ENCODE measurements at regions not wholly inside any gene's neighbourhood (a gene's known extent, or its start where the extent isn't known, plus 50 kb on each side); places are given as distances from the start of the nearest gene placed in this dataset.

DNA sequence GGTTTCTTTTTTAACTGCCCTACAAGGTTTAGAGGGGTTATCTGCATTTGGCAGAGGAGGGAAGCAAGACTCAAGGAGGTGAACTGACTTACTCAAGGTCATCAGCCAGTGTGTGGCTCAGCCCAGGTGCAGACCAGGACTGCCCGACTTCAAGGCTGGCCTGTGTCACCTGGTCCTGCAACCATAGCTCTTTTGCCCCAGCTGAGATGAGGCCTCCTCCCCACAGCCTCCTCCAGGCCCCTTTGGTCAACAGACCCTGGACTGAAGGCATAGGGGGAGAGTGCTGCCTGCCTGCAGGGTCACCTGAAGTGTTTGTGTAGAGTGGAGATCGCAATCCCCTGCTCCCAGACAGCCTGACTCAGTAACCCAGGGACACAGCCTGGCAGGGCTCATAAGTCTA is 168.5 kb upstream of the GLI2 start:
- TF ChIP-seq, protein P1, sequence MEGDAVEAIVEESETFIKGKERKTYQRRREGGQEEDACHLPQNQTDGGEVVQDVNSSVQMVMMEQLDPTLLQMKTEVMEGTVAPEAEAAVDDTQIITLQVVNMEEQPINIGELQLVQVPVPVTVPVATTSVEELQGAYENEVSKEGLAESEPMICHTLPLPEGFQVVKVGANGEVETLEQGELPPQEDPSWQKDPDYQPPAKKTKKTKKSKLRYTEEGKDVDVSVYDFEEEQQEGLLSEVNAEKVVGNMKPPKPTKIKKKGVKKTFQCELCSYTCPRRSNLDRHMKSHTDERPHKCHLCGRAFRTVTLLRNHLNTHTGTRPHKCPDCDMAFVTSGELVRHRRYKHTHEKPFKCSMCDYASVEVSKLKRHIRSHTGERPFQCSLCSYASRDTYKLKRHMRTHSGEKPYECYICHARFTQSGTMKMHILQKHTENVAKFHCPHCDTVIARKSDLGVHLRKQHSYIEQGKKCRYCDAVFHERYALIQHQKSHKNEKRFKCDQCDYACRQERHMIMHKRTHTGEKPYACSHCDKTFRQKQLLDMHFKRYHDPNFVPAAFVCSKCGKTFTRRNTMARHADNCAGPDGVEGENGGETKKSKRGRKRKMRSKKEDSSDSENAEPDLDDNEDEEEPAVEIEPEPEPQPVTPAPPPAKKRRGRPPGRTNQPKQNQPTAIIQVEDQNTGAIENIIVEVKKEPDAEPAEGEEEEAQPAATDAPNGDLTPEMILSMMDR (IDR thresholded peaks at IDR 0.05; ENCODE audit: extremely low read depth, low read depth, low read length), result no peak
- H3K79me2 ChIP-seq (ENCODE audit: insufficient read depth, low read length), result no peaks in the 10 kb centered on the region
- no peak for DNase-seq (ENCODE audit: insufficient read length, low spot score, missing footprints)
- peak overlapping the region; percentile 48 for H3K4me3 ChIP-seq (ENCODE audit: insufficient read depth, low read length)
- no peaks in the 10 kb centered on the region for H3K36me3 ChIP-seq (ENCODE audit: insufficient read depth, low read length)
- no peaks in the 10 kb centered on the region for H3K9me3 ChIP-seq (ENCODE audit: low read depth, low read length)
- no peaks in the 10 kb centered on the region for H4K20me1 ChIP-seq (ENCODE audit: insufficient read depth, low read length)
- peak overlapping the region; percentile 74 for H3K4me2 ChIP-seq (ENCODE audit: insufficient read depth, low read length)
- H3K27ac ChIP-seq (ENCODE audit: low read depth, low read length), result peak overlapping the region; percentile 87
- peaks cover 27% of the 10 kb centered on the region for H3K4me1 ChIP-seq (ENCODE audit: insufficient read depth, low read length)
- H2AFZ ChIP-seq (ENCODE audit: low read length), result peak overlapping the region; percentile 57
- no peaks in the 10 kb centered on the region for H3K27me3 ChIP-seq (ENCODE audit: insufficient read depth, low read length)

DNA sequence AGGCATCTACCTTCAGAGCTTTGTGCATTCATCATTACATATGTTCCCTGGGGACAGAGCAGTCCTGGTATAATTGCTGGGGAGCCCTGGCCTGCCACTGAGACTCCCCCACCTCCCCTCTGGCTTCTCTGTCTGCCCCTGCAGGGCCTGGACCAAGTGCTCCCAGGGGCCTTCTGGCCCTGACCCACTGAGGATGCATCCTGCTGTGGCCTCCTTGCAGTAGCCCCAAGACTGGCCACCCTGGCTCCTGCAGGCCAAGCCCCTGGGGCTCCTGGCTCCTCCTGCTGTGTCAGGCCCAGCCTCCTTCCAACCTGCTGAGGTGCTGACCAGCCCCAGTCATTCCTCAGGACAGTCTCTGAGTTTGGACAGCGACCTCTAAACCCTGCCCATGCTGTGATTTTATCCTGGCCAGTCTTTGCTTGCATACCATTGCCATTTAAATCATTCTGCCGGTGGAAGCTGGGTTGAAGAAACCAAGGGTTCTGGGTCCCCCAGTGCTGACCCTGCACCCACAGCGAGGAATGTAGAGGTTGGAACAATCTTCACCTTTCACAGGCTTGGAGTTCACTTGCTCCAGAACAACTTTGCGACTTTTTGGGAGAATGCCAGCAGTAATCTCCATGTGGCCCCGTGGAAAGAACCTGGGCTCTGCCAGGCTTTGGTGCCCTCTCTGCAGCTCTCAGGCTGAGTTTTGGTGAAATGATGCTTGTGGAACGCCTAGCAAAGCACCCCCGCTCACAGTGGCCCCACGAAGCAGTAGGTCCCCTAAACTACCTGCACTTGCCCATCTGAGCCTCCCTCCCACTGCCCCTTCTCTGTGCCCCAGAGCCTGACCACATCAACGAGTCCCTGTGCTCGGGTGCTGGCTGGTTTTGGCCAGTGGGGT is 167.3 kb upstream of the GLI2 start:
- Histone ChIP-seq H3K27me3 (ENCODE audit: insufficient read depth, low read length) (no peaks in the 10 kb centered on the region), H3K4me2 (ENCODE audit: insufficient read depth, low read length) (no peak overlapping the region), H3K36me3 (ENCODE audit: insufficient read depth, low read length) (no peaks in the 10 kb centered on the region), H3K9me3 (ENCODE audit: low read depth, low read length) (no peaks in the 10 kb centered on the region), H4K20me1 (ENCODE audit: insufficient read depth, low read length) (no peaks in the 10 kb centered on the region), H3K79me2 (ENCODE audit: insufficient read depth, low read length) (no peaks in the 10 kb centered on the region), H2AFZ (ENCODE audit: low read length) (no peak overlapping the region), H3K4me3 (ENCODE audit: insufficient read depth, low read length) (no peak overlapping the region), H3K4me1 (ENCODE audit: insufficient read depth, low read length) (peaks cover 27% of the 10 kb centered on the region), H3K27ac (ENCODE audit: low read depth, low read length) (no peak overlapping the region)
- no peak for DNase-seq (ENCODE audit: insufficient read length, low spot score, missing footprints)
- TF ChIP-seq, protein P1 (IDR thresholded peaks at IDR 0.05; ENCODE audit: extremely low read depth, low read depth, low read length), result no peak

DNA sequence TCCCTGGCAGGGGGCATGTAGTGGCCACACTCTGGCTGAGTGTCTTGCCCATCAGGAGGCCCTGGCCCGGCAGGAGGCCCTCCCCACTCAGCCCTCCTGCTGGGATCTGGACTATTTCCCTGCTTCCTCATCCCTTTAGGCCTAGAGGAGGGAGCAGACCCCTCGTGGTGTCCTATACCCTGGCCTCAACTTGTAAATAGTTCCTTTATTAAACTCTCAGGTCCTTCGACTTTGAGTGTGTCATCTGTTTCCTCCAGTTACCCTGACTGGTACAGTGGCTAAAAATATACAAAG is 166.7 kb upstream of the GLI2 start:
- Histone ChIP-seq H3K36me3 (ENCODE audit: insufficient read depth, low read length) (no peaks in the 10 kb centered on the region), H3K4me1 (ENCODE audit: insufficient read depth, low read length) (peaks cover 27% of the 10 kb centered on the region), H3K27ac (ENCODE audit: low read depth, low read length) (no peak overlapping the region), H2AFZ (ENCODE audit: low read length) (no peak overlapping the region), H3K4me2 (ENCODE audit: insufficient read depth, low read length) (no peak overlapping the region), H3K27me3 (ENCODE audit: insufficient read depth, low read length) (no peaks in the 10 kb centered on the region), H3K4me3 (ENCODE audit: insufficient read depth, low read length) (no peak overlapping the region), H3K9me3 (ENCODE audit: low read depth, low read length) (no peaks in the 10 kb centered on the region), H3K79me2 (ENCODE audit: insufficient read depth, low read length) (no peaks in the 10 kb centered on the region), H4K20me1 (ENCODE audit: insufficient read depth, low read length) (no peaks in the 10 kb centered on the region)
- TF ChIP-seq, protein P1 (IDR thresholded peaks at IDR 0.05; ENCODE audit: extremely low read depth, low read depth, low read length), result no peak
- DNase-seq (ENCODE audit: insufficient read length, low spot score, missing footprints), result no peak

DNA sequence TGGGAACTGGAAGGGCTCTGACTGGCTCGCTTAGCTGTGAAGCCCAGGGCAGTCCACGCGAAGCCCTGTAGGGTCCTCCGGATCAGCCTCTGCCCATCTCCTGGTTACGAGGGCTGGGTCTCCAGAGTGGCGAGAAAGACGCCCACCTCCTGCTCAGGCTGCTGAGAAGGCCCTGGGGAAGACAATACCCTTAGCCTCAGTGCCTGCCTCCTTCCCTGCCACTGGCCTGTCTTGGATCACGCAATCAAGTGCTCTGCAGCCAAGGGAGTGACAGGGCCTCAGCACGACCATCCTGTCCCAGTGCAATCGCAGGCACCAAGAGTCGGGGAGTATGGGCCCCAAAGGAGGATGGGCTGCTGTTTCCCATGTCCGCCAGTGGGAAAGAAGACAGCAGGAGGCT is 165.7 kb upstream of the GLI2 start:
- H3K9me3 ChIP-seq (ENCODE audit: low read depth, low read length), result no peaks in the 10 kb centered on the region
- peaks cover 27% of the 10 kb centered on the region for H3K4me1 ChIP-seq (ENCODE audit: insufficient read depth, low read length)
- DNase-seq (ENCODE audit: insufficient read length, low spot score, missing footprints), result no peak
- no peak overlapping the region for H3K4me3 ChIP-seq (ENCODE audit: insufficient read depth, low read length)
- H2AFZ ChIP-seq (ENCODE audit: low read length), result no peak overlapping the region
- no peaks in the 10 kb centered on the region for H3K79me2 ChIP-seq (ENCODE audit: insufficient read depth, low read length)
- TF ChIP-seq, protein P1 (IDR thresholded peaks at IDR 0.05; ENCODE audit: extremely low read depth, low read depth, low read length), result no peak
- no peaks in the 10 kb centered on the region for H3K36me3 ChIP-seq (ENCODE audit: insufficient read depth, low read length)
- no peak overlapping the region for H3K27ac ChIP-seq (ENCODE audit: low read depth, low read length)
- H3K27me3 ChIP-seq (ENCODE audit: insufficient read depth, low read length), result no peaks in the 10 kb centered on the region
- no peak overlapping the region for H3K4me2 ChIP-seq (ENCODE audit: insufficient read depth, low read length)
- no peaks in the 10 kb centered on the region for H4K20me1 ChIP-seq (ENCODE audit: insufficient read depth, low read length)
